GM12875 (cell line): ENCODE measurements at regions not wholly inside any gene's neighbourhood (a gene's known extent, or its start where the extent isn't known, plus 50 kb on each side); places are given as distances from the start of the nearest gene placed in this dataset.

Experiments used
- H3K4me3 ChIP-seq: one replicate; pipeline ENCODE4 v1.5.1; 2011; ENCODE audit warnings: low read depth, low read length, control low read depth
- CTCF ChIP-seq: IDR thresholded peaks from 2 replicates; pipeline ENCODE4 v1.5.1; 2011; ENCODE audit warnings: low read depth, mild to moderate bottlenecking, control low read depth, inconsistent platforms, low read length, moderate library complexity, borderline replicate concordance; ENCODE audit not compliant: insufficient read depth

- TF ChIP-seq CTCF, result peak; percentile 75
- no peak overlapping the region for H3K4me3 ChIP-seq
Measured at GRCh38 chr9:109903515-109904138, 123.6 kb downstream of the PALM2AKAP2 start.

GRCh38 chr9:109904666-109905065, 124.7 kb downstream of the PALM2AKAP2 start:
- TF ChIP-seq CTCF, result no peak
- H3K4me3 ChIP-seq, result no peak overlapping the region

GRCh38 chr9:109905472-109905871, 125.5 kb downstream of the PALM2AKAP2 start:
- no peak for TF ChIP-seq CTCF
- H3K4me3 ChIP-seq, result no peak overlapping the region

- TF ChIP-seq CTCF, result no peak
- no peak overlapping the region for H3K4me3 ChIP-seq
Measured at GRCh38 chr9:109906766-109907382, 126.9 kb downstream of the PALM2AKAP2 start.

- TF ChIP-seq CTCF, result no peak
- no peak overlapping the region for H3K4me3 ChIP-seq
Measured at GRCh38 chr9:109907400-109907799, 127.4 kb downstream of the PALM2AKAP2 start.

GRCh38 chr9:109907810-109908458, 127.9 kb downstream of the PALM2AKAP2 start:
- no peak for TF ChIP-seq CTCF
- no peak overlapping the region for H3K4me3 ChIP-seq
